HG03039 (cell line): ENCODE measurements at regions not wholly inside any gene's neighbourhood (a gene's known extent, or its start where the extent isn't known, plus 50 kb on each side); places are given as distances from the start of the nearest gene placed in this dataset.

ENCODE experiments used
- ATAC-seq: cut with Tn5 transposase; IDR thresholded peaks from one replicate; pipeline ENCODE4 v1.9.1; 2021; ENCODE audit warnings: mild to moderate bottlenecking, moderate library complexity; ENCODE audit not compliant: unreplicated experiment

- no peak for ATAC-seq
These were observed 128.1 kb downstream of the FANCF start for GRCh38 chr11:22497474-22497873.

- ATAC-seq = no peak
These were observed 133.9 kb downstream of the FANCF start for GRCh38 chr11:22491555-22492225.

DNA sequence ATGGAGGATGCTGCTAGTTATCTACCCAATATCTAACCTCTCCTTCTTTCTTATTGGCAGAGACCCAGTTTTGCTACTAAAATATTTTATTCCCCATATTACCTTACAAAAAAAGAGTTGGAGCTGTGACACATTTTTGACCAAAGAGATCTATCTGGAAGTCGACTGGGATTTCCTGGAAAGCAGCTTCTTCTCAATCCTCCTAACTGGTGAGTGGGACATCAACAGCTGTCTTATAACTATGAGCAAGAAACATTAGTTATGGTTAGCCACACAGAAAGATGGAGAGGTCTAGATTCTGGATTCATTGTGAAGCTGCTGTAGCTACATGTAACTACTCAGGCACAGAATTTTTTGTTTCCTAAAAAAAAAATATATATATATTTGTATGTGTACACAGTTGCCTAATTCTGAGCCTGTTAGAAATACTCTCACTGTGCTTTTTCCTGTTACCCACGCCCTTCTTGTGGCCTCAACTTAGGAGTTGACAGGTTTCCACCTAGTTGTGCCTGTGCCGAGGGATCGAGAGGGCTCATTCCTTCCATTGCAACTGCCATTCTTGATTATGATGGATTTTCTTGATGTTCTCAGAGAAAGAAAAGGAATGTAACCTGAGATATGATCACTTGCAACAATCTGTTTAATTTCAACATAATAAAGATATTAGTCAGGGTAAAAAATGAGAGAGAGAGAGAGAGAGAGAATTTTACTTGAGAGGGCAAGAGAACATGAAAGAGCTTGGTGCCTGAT, 142.0 kb downstream of the SLC17A6 start:
- ATAC-seq = no peak

- no peak for ATAC-seq
These were observed 141.0 kb downstream of the SLC17A6 start for GRCh38 chr11:22479208-22479607.

DNA sequence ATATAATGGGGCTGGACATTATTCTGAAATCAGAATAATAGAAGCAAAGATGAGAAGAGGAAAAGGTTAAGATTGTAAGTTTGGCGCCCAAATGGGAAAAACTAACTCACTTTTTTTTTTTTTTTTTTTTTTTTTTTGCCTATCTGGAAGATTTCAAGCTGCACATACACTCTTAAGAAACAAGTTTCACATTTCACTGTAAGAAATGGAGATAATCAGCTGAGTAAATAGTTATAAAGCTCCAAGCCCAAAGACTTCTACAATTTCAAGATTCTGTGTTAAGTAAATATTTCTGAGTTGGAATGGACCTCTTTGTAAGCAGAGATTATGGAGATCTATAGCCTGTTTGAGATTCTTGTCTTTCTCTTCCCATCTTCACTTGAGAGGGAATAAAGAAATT, 140.0 kb downstream of the SLC17A6 start:
- no peak for ATAC-seq

DNA sequence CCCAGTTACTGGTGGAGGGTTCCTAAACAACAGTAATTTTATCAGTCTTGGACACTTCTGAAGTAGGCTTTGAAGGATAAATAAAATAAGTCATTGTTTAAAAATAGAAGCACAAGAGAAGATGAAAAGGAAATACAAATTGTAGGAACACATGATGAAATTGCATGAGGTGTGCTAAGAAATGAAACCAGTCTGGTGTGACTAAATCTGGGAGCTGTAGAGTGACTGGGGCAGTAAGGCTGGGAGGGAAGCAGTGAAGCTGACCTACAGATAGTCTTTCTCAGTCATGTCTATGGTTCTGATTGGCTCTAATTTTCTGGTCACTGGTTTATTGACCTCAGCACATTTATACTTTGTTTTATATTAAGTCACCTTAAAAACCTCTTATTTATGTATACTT, 139.1 kb downstream of the SLC17A6 start:
- no peak for ATAC-seq

DNA sequence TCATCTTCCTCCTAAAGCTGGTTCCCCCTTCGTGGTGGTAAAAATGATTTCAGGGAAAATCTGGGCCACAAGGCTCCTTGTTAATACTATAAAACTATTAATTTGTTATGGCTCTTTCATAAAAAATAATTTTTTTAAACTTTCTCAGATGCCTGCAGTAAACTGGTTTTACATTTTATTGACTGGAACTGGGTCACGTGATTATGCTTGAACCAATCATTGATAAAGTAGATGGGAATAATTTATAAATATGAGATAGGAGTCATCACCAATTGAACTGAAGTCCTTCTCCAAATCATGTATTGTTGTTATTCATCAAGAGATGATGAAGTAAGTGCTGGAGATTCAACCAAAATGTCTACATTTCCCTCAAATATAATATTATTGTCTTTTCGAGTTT, 138.4 kb downstream of the SLC17A6 start:
- ATAC-seq = no peak

DNA sequence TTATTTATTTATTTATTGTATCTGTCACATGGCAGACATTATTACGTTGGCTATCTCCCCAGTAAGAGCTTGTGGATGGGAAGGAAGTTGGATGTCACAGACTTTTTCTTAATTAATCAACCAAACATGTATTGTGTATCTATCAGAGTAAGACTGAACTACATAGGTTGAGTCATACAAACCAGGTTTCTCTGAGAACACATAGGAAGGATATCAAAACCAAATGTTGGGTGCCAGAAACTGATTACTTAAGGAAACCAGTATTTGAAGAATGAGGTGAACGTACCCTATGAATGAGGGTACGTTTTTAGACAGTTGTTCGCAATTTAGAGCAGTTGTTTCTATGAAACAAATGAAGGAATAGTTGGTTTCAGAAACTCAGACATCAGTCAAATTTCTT, 136.4 kb downstream of the SLC17A6 start:
- ATAC-seq = no peak

DNA sequence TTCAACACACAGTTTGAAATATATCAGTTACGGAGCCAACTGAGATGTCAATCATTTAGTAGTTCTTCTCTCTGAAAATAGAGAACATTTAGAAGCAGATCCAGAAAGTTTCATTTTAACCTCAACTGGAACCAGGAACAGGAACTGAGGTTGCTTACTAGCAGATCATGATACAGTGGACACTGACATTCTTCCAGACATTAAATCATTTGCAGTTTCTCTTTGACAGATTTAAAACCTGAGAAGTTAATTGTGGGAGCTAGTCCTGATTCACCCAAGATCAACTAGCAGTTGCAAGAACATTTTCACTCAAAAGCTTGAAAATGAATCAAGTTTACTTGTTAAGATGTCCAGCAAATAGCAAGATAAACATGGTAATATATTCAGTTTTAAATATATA, 135.4 kb downstream of the SLC17A6 start:
- no peak for ATAC-seq

GRCh38 chr11:22472306-22472705, 134.1 kb downstream of the SLC17A6 start:
- ATAC-seq = no peak

- ATAC-seq = no peak
These were observed 133.2 kb downstream of the SLC17A6 start for GRCh38 chr11:22471385-22471784.

- no peak for ATAC-seq
These were observed 129.6 kb downstream of the SLC17A6 start for GRCh38 chr11:22467741-22468140.

DNA sequence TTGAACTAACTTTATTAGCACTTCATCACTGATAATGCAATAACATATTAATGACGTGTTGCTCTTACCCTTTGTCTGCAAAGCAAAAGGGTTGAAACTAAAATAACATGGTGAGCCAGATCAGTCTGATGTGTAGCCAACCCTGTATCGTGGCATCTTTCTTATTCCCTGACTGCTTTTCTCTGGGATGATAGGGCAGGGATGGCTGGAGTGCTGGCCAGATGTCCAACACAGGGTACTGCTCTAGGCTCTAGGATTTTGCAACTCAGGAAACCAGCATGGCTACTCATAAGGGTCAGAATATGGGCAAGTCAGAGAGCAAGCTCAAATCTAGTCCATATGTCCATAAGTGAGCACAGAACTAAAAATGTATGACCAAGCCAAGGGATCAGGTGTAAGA, 129.1 kb downstream of the SLC17A6 start:
- ATAC-seq = no peak

DNA sequence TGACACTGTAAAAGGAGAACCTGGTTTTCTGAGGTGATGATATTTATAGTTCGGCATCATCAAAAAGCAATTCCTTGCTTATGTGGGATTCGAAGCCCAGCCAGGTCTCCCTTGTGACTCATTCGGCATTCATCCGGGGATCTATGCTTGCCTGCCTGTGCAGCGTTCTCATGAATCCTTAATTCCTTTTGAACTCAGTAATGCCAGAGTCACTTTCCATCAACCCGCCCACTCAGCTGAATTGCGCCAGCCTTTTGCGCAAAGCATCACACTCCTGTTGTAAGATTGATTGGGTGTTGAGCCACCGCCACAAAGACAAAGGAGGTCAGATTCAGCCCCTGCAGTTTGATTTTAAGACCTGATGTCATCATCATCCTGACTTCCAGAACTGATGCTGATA, 128.6 kb downstream of the SLC17A6 start:
- no peak for ATAC-seq

GRCh38 chr11:22466351-22466750, 128.2 kb downstream of the SLC17A6 start:
- no peak for ATAC-seq

- ATAC-seq = no peak
These were observed 127.4 kb downstream of the SLC17A6 start for GRCh38 chr11:22465620-22466019.

DNA sequence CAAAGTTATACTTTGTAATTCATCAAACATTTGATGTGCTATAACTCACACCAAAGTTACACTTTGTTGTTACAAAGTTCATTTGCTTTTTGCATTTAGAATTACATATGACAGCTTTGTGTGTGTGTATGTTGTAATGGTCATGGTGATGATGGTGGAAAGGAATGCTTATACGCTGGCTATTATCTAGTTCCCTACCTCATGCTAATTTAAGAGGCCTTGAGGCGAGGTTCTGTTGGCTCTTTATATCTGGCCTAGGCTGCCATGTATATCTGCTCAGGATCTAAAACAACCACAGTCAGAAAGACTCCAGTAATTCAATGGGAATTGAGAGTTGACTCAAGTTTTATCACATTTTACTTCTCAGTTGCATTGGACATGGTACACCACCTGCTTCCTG, 123.4 kb downstream of the SLC17A6 start:
- ATAC-seq = no peak

GRCh38 chr11:22460181-22460580, 122.0 kb downstream of the SLC17A6 start:
- ATAC-seq = no peak

GRCh38 chr11:22459048-22459447, 120.9 kb downstream of the SLC17A6 start:
- ATAC-seq = no peak

DNA sequence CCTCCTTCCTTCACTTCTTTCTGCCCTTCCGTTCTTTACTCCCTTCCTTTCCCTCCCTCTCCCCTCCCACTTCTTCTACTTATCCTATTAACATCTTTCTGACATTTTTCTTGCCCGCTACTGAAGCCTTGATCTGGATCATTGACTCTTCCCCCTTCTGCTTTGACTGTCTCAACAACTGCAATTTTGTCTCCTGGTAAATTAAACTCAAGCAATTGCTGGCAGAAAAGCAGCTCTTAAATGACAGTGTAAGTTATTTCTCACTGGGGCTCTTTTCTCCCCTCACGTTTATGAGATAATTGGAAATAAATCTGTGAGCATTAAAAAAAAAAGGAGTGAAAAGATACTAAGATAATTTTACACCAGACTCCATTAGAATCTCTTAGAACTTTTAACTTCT, 120.0 kb downstream of the SLC17A6 start:
- ATAC-seq = no peak

DNA sequence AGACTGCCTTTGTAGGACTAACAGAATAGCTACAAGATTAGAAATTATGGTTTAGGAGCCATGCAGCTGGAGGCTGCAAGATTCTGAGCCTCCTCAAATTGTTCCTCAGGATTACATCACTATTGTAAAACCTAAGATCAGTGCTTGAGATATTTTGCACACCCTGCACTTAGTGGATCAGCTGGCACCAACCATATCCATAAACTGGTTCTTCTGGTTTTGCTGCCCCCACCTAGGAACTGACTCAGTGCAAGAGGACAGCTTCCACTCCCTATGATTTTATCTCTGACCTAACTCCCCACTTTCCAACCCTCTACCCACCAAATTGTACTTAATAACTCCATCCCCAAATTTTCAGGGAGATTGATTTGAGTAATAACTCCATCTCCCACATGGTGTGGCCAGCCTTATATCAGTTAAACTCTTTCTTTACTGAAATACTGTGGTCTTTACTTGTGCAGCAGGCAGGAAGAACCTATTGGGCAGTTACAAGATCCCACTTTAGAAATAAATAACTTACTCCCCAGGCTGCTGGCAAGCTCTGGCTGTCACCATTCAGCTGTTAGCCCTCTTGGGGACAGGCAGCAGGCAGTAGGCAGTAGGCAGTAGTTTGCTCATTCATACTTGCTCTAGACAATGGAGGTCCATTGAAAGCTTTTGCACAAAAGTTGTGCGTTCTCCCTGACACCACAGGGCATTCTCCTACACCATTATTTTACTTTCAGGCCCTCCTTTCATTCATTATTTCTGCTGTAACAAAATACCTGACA, 119.0 kb downstream of the SLC17A6 start:
- ATAC-seq = no peak
